ENCODE measurements at regions not wholly inside any gene's neighbourhood (a gene's known extent, or its start where the extent isn't known, plus 50 kb on each side); places are given as distances from the start of the nearest gene placed in this dataset.

DNA sequence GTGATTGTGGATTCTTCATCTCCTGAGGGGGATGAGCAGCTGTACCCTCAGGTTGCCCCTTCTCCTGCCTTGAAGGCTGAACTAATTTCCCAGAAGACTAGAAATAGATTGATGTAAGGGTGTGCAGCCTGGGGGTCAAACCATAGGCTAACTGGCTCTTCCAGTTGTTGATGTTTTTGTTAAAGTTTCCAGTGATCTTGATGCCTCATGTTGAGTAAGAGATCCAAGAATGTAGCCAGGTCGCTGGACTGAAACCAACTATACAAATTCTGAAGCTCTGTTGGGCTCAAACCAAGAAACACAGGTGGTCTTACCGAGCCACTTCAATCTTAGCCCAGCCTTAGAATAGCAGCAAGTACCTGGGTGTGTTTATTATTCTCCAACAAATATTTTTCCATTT, 391.8 kb downstream of the KLF5 start:
- DNase-seq (ENCODE audit: low read depth) = no peak

DNA sequence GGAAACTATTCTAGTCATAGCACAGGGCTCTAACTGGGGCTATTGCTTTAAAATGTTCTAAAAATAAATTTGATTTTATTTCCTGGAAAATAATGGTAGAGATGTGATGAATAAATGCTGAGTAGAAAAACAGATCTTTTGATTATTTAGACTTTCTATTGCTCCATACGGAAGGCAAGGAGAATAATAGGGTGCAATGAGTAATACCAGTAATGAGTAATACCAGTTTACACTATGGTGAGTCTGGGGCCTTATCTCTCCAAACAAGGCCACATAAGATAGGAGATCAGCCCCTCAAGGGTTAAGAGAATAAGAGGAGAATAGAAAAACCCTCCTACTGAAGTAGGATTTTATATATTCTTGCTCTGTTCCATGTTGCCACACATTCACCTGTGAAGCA, 390.4 kb downstream of the KLF5 start:
- DNase-seq (ENCODE audit: low read depth) = no peak

DNA sequence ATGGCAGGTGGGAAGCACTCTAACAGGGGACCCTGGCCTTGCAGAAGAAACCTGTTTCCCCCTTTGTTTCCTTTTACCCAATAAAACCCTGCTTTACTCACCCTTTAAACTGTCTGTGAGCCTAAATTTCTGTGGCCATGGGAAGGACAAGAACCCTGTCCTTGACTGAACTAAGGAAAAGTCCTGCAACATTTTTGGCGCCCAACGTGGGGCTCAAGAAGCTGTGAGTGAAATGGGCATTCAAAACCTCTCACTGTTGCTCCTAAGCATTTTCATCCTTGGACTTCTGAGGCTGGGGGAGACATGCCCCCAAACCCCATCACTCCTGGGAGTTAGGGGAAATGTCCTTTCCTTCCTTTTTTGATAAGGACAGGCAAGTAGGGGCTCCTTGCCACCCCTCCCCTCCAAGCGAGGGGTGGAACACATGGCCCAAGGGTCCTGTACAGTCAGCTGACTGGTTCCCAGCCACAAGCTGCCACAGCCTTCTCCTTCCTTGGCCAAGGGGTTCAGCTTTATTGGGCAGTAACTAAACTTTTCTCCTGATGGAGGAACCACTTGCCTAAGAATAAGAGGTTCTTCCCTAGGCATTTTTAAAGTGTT, 381.6 kb downstream of the KLF5 start:
- no peak for DNase-seq (ENCODE audit: low read depth)

DNA sequence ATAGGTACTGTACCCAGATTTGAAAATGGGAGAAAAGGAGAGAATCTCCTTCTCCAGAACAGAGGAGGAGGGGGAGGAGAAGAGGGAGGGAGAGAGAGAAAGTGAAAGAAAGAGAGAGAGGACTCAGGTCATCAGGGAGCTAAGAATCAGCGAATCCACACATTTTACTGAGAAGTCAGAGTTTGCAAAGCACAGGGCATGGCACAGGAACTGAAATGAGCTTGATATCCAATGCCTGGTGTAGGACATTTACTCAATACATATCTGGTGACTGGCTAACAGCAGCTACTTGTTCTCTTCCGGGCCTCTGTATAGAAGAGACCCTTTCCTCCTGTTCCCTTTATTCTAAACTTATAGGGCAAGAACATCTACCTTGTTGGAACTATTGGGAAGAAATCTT, 375.1 kb downstream of the KLF5 start:
- DNase-seq (ENCODE audit: low read depth) = no peak

DNA sequence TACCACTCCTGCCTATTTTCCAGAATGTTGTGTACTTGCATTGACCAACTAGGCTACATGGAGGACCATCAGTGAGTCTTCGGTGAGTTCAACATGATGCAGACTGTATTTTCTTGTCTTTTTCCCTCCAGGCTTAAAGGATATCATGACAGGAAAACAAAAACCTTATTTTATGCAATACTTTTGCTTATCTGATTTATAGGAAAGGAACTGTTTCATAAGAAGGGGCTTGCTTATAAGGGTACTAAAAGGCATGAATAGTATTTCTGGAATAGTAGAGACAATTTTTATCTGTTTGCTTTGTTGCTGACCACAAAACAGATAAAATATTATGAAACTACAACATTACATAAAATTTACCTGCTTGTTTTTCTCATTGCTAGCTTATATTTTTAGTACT, 374.7 kb downstream of the KLF5 start:
- DNase-seq (ENCODE audit: low read depth) = no peak

DNA sequence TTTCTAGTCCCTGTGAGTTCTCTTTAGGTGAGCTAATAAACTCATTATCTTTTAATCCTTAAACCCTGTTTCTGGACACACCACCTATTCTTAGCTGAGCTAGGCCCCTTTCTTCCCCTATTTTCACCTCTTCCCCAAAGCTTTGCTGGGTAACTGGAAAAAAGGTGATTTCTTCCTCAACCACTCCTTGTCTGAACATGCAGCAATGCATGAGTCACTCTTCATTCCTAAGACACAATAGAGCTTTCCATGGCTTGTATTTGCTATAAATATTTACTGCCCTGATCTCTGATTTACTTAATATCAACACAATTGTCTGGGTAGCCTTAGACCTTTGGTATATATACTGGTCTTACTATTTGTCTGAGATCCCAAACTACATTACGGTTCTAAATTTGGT, 370.9 kb downstream of the KLF5 start:
- DNase-seq (ENCODE audit: low read depth) = no peak

DNA sequence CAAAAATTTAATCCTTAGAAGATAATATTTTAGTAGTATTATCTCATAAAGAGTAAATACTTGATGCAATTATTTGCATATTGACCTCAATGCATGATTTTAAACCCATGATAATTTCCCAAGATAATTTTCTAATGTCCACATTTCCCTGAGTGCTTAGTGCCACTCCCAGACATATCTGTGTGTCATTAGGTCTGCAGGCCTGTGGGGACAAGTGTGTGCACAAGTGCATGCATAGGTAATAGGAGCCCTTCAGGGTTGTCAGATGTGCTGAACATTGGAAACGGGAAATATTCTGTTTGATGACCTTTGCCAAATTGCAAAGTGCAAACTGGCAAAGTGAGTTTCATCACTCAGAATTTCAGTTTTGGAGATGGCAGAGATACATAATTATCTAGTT, 369.9 kb downstream of the KLF5 start:
- DNase-seq (ENCODE audit: low read depth) = no peak

DNA sequence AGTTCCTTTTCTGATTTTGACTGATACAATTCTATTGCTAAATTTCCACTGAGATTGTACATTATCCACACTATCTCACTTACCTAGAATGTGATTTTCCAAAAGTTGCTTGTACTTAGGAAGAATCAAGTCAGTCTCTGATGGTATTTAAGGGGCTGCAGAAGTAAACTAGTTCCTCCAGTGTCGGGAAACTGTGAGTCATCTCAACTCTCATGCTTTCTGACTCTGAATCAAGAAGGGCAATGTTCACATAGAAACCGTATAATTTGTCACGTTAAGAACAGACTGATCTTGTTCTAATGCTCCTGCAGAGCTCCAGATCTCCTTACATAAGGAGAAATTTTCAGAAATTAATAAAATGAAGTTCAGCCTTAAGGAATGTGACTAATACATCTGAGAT, 369.3 kb downstream of the KLF5 start:
- no peak for DNase-seq (ENCODE audit: low read depth)

DNA sequence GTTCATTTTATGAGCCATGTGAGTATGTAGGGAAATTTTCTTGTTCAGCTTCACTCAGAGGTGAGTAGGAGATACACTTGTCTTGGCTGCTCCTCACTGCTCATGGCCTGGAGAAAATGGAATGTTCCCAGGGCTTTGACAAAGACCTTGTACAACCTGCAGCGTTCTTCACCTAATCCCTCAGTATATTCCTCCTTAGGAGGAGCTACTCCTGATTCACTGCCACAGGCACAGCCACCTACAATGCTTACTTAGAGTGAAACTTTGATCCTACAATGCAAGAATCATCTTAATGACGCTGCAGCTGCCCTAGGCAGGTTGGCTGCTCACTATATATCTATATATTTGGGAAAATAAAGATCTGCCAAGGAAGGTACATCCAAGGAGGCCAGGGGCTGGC, 364.2 kb downstream of the KLF5 start:
- no peak for DNase-seq (ENCODE audit: low read depth)

DNA sequence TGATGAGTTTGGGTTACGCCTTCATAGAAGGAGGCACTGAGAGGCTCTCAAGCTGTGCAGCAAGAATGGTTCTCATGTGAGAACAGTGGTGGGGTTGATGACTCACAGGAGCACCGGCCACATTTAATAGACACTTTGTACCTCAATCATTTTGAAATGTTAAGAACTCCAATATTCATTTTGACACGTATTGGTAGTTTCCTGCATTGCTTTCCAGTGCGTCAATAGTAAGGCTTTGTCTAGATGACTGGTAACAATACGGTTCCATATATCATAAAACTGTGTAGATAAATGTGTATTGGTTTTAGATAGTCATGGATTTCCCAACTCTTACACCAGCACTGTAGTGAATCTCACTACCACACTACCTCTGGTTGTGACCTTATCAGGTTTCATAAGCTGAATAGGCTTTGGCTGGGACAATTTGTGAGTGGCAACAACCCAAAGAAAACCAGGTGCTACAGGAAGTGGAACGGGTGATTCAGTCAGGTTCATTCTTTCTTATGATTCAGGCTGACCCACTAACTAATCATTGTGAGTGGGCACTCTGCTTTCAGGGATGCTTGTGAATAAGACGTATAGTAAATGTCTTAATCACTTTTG, 362.6 kb downstream of the KLF5 start:
- no peak for DNase-seq (ENCODE audit: low read depth)

DNA sequence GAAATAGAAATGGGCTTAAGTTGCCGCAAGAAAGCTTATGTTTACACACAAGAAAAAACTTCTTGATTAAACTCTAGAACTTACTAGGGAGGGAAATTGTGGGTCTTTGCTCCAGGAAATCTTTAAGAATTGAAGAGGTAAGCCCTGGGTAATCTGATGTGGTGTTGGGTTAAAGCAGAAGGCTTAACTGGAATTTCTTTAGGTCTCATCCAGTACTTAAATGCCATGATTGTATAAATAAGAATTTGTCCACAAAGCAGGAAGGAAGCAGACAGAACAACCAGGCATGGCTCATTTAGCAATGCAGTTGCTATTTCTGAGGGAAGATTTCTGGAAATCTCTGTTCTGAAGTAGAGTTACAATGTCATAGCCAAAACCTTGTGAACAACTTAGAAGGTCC, 360.4 kb downstream of the KLF5 start:
- DNase-seq (ENCODE audit: low read depth) = no peak

DNA sequence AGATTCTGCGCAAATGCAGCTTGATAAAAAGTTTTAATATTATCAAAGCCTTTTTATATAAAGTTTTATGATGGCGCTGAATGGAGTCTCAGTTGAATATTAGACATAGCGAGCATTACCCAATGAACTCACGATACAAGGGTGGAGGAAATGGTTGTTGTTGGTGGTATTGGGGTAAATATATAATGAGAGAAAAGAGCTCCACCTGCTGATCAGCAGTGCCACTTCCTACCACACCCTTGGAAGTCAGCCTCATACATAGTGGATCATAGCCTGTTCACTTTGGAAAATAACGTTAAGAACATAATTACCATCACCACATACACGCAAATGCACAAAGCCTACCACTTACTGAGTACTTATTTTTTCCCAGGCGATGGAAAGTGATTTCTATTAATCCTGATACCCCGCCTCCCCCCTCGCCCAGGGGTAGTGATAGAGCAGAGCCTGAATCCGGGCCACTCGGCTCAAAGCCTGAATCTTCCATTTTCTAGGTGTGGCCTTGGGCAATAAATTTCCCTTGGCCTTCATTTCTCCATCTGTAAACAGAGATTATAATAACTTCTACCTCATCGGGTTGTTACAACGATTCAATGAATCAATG, 358.3 kb downstream of the KLF5 start:
- no peak for DNase-seq (ENCODE audit: low read depth)

DNA sequence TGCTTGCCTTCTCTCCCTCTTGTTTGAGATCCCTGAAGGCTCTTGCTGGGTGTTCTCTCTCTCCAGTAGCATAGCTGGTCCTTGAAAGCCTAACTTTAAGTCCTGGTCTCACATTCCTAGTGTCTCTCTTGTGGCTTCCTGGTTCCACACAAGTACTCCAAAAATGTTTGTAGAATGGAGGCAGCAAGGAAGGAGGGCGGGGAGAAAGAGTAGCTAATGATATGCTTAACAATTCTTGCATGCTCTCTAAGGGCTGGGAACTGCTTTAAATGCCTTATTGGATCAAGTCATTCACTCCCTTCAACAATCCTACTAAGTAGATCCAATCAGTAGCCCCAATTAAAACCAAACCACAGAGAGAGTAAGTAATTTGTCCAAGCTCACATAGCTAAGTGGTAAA, 357.3 kb downstream of the KLF5 start:
- DNase-seq (ENCODE audit: low read depth) = no peak

DNA sequence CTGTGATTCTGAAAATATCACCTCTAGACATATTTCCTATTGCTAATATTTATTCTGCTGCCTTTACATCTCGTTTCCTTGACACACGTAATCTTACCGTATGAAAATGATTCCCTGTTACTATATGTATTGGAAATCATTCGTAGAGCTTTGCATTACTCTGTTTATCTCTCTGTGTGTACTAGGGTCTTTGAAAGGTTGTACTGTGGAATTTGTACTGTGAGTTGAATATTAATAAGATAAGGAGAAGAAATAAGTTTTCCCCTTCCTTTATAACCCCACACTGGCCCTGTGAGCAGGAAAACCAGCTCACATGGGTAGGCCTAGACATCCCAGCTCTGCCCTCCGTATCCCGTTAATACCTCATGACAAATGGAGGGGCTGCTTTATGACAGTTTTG, 354.9 kb downstream of the KLF5 start:
- DNase-seq (ENCODE audit: low read depth) = no peak

DNA sequence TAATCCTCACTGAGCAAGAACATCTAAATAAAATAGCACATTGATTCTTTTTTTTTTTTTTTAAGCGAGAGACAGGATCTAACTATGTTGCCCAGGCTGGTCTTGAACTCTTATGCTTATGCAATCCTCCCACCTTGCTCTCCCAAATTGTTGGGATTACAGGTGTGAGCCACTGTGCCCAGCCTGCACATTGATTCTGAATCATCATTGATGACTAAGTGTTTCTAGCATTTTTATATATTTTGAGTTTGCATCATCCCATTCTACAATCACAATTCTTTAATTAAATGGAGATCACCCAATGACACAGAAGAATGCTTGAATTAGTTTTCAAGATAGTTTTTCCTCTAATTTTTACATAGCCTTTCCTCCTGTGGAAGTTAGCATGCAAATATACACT, 354.1 kb downstream of the KLF5 start:
- no peak for DNase-seq (ENCODE audit: low read depth)

DNA sequence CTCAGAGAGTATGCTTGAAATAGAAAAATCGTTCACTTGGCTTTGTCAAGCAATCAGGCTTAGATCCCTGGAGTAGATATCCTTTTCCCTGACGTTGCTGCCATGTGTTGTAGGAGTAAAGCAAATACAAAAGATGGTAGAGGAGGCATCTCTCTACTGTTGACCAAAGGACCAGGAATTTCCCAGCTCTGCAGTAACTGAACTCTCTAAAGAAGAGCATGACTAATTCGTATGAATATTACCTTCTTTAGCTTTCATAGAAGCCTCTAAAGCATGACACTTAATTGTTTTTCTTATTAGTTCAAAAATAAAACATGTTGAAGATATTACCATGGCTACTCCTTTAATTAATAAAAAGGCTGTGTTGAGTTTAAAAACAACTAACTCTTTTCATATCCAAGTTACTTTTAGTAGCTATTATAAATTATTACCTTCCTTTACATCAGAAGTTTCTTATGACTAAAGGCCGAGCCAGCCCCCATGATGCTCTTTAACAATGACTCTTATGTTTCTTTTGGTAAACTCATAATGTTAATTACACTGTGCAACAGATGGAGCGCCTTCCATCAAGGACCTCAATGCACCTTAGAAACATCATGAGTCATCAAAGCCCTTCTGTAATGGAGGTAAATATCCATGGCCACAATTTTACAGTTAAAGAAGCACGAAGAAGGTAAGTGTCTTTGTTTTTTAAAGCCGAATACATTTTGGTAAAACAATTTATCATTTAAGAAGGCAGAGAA, 352.4 kb downstream of the KLF5 start:
- no peak for DNase-seq (ENCODE audit: low read depth)

DNA sequence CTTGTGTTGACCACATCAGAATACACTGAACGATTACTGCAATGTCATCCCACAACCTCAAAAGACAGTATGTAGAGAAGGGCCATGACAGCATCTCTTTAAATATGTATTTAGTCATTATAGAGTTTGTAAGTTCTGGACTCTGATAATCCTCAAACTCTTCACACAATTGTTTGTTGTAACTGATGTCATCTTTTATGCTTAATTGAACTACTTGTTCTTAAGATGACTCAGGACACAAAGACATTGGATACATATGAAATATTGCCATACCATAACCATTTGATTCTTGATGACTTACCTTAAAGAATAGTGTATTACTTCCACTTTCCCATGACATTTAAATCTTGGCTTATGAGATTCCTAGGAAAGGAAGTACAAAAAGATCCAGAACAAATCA, 347.6 kb downstream of the KLF5 start:
- DNase-seq (ENCODE audit: low read depth) = no peak

DNA sequence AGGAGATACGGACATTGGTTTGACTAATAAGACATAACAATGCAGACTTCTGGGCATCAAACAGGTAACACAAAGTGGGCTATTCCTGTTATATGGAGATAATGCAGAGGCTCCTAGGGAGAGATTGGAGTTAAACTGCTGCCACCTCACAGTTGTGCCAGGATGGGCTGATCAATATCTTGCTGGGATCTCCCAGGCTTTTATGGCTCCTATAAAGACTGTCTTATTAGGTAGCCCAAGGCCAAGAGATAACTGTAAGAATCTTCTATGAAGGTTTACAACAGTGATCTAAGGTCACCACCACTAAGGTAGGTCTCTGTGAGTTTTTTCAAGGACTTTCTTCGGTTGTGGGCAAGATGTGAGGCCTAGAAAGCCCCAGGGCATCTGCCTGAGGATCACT, 345.8 kb downstream of the KLF5 start:
- DNase-seq (ENCODE audit: low read depth) = no peak

DNA sequence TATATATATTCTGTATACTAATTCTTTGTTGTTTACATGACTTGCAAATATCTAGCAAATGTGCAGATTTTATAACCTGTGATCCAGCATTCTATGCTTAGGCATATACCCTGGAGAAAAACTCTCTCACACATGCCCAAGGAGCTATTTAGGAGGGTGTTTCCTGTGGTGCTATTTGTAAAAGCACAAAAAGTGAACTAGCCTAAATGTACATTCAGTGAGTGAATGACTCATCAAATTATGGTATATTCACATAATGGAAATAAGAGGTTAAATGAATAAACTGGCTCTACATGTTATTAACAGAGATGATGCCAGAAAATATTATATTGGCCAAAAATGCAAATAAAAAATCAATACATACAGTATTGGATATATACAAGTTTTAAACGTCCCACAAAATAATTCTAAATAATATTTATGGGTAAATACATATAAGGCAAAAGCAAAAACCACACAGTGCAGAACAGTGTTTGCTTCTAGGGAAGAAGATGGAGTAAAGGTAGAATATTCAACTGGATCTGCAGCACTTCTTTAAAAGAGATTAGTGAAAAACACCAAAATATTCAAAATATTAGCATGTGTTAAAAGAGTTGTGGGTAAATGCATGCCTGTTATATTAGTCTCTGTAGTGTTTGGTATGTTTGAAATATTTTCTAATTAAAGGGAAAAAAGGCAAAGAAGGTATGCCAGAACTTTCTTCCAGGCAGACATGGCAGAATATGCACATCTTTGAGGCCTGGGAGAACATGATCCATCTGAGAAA, 344.7 kb downstream of the KLF5 start:
- no peak for DNase-seq (ENCODE audit: low read depth)

DNA sequence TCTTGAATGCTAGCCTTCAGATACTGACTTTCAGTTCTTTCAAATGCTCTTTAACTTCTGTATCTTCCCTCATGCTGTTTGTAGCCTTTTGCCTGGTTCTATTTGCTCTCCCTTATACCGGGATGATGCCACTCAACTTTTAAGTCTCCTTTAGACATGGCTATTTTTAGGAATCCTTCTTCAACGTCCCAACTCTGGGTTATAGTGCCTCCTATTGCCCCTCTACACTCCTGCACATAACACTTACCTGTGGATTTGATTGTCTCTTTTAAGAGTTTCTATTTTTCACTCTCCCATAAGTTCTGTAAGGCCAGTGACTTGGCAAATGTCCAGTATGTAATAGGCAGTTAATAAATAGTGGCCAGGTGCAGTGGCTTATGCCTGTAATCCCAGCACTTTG, 343.0 kb downstream of the KLF5 start:
- DNase-seq (ENCODE audit: low read depth) = no peak

DNA sequence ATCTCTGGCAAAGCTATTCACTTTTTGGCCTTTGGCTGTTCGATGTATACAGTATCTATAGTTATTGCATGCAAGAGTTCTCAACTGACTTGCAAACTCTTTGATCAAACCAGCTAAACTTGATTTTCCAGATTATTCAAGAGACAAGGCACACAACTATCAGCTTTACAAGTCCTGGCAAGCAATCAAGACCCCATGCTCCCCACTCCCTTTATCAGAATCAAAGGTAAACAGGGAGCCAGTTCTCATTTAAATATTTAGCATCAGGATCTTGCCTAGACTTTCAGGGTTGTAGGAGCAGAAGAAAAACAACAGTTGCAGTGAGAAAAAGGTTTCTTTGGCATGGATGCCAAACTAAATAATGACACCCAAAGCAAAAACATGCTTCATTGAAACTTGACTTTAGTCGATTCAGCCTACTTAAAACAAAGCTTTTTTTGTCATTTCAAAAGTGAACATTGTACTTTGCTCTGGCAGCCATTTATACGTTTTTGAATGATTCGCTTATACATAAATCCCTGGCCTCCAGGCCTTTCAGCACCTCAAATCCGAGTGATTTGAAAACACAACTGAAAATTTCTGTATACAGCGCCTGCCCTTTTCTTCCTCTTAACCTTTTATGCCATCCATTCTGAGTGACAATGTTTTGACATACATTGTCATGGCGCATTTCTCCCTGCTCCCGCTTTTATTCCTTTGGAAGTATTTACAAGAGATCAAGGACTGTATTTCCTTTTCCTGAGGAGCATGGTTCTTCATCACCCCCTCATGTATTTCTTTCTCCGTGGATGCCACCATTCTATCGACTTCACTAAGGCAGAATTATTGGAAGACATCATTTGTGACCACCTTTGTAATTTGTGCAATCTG, 340.8 kb downstream of the KLF5 start:
- no peak for DNase-seq (ENCODE audit: low read depth)

Data from stimulated activated CD4-positive, alpha-beta T cell treated with anti-CD3 and anti-CD28 coated beads, Interleukin-2, amount 100 ng/mL, for 4 hours (primary cell).